WERI-Rb-1 (cell line): ENCODE measurements at regions not wholly inside any gene's neighbourhood (a gene's known extent, or its start where the extent isn't known, plus 50 kb on each side); places are given as distances from the start of the nearest gene placed in this dataset.
"Not testable (repeated sequence)": the region's sequence is repeated elsewhere in the genome, so short reads cannot be mapped to it uniquely, and the experiment has no call there.

Experiments used
- DNase-seq: peaks from one replicate; pipeline ENCODE4 v3.0.0-alpha.2; 2020
- H3K27ac ChIP-seq: fragments of 250-450 bp; sonication (Bioruptor Pico); 2 replicates; pipeline ENCODE4 v1.5.1; 2020; ENCODE audit warnings: mild to moderate bottlenecking, moderate library complexity
- H3K27me3 ChIP-seq: fragments of 250-450 bp; sonication (Bioruptor Pico); 2 replicates; pipeline ENCODE4 v1.5.1; 2021; ENCODE audit warnings: mild to moderate bottlenecking, low read depth, moderate library complexity; ENCODE audit not compliant: insufficient read depth, severe bottlenecking
- H3K36me3 ChIP-seq: fragments of 250-450 bp; sonication (Bioruptor Pico); 2 replicates; pipeline ENCODE4 v1.5.1; 2020; ENCODE audit warnings: mild to moderate bottlenecking, moderate library complexity
- H3K4me3 ChIP-seq: 2 replicates; pipeline ENCODE4 v1.5.1; 2011; ENCODE audit warnings: low read depth, mild to moderate bottlenecking, control low read depth, low read length
- H3K9me3 ChIP-seq: fragments of 250-450 bp; sonication (Bioruptor Pico); 2 replicates; pipeline ENCODE4 v1.5.1; 2021; ENCODE audit warnings: mild to moderate bottlenecking, moderate library complexity; ENCODE audit not compliant: severe bottlenecking
- CTCF ChIP-seq: IDR thresholded peaks from 2 replicates; pipeline ENCODE4 v1.5.1; 2011; ENCODE audit warnings: low read depth, mild to moderate bottlenecking, control low read depth, inconsistent platforms, low read length

GRCh38 chr4:25503779-25504178 lies 126.7 kb downstream of the ANAPC4 start:
- Histone ChIP-seq H3K27ac (no peak overlapping the region), H3K4me3 (no peak overlapping the region), H3K27me3 (no peaks in the 10 kb centered on the region), H3K9me3 (no peaks in the 10 kb centered on the region), H3K36me3 (no peaks in the 10 kb centered on the region)
- no peak for TF ChIP-seq CTCF
- DNase-seq, result no peak

- no peaks in the 10 kb centered on the region for H3K36me3 ChIP-seq
- H3K9me3 ChIP-seq, result no peaks in the 10 kb centered on the region
- no peak overlapping the region for H3K27ac ChIP-seq
- no peak for DNase-seq
- TF ChIP-seq CTCF, result no peak
- H3K27me3 ChIP-seq, result no peaks in the 10 kb centered on the region
- H3K4me3 ChIP-seq, result no peak overlapping the region
Measured at GRCh38 chr4:25504932-25505636, 128.0 kb downstream of the ANAPC4 start.

- no peak overlapping the region for H3K4me3 ChIP-seq
- H3K9me3 ChIP-seq, result no peaks in the 10 kb centered on the region
- no peak overlapping the region for H3K27ac ChIP-seq
- no peak for DNase-seq
- no peaks in the 10 kb centered on the region for H3K36me3 ChIP-seq
- no peak for TF ChIP-seq CTCF
- H3K27me3 ChIP-seq, result no peaks in the 10 kb centered on the region
Measured at GRCh38 chr4:25505637-25505991, 128.6 kb downstream of the ANAPC4 start.

GRCh38 chr4:25506032-25506571 lies 129.0 kb downstream of the ANAPC4 start:
- no peak overlapping the region for H3K27ac ChIP-seq
- no peak for TF ChIP-seq CTCF
- no peak overlapping the region for H3K4me3 ChIP-seq
- no peaks in the 10 kb centered on the region for H3K9me3 ChIP-seq
- no peak for DNase-seq
- no peaks in the 10 kb centered on the region for H3K27me3 ChIP-seq
- H3K36me3 ChIP-seq, result no peaks in the 10 kb centered on the region

- DNase-seq, result no peak
Measured at GRCh38 chr4:25509646-25510045, 132.6 kb downstream of the ANAPC4 start.

GRCh38 chr4:25511823-25512222 lies 134.8 kb downstream of the ANAPC4 start:
- H3K27me3 ChIP-seq, H3K36me3 ChIP-seq, DNase-seq, H3K4me3 ChIP-seq, H3K27ac ChIP-seq, H3K9me3 ChIP-seq: not testable (repeated sequence)

More at GRCh38 chr4:25509646-25510045, 132.6 kb downstream of the ANAPC4 start:
- Histone ChIP-seq H3K9me3 (no peaks in the 10 kb centered on the region), H3K4me3 (no peak overlapping the region), H3K27me3 (no peaks in the 10 kb centered on the region), H3K36me3 (no peaks in the 10 kb centered on the region), H3K27ac (no peak overlapping the region)
- TF ChIP-seq CTCF, result no peak
